22Rv1 (cell line): ENCODE measurements at regions not wholly inside any gene's neighbourhood (a gene's known extent, or its start where the extent isn't known, plus 50 kb on each side); places are given as distances from the start of the nearest gene placed in this dataset.

ENCODE experiments used
- ZFX ChIP-seq: fragments of 450-650 bp; IDR thresholded peaks from 2 replicates; pipeline ENCODE4 v1.6.1; 2017; ENCODE audit warnings: antibody characterized with exemption, borderline replicate concordance
- TF ChIP-seq, protein P1 (sequence below): fragments of 450-650 bp; IDR thresholded peaks from 2 replicates; pipeline ENCODE4 v1.5.1; 2017; ENCODE audit warnings: mild to moderate bottlenecking

DNA sequence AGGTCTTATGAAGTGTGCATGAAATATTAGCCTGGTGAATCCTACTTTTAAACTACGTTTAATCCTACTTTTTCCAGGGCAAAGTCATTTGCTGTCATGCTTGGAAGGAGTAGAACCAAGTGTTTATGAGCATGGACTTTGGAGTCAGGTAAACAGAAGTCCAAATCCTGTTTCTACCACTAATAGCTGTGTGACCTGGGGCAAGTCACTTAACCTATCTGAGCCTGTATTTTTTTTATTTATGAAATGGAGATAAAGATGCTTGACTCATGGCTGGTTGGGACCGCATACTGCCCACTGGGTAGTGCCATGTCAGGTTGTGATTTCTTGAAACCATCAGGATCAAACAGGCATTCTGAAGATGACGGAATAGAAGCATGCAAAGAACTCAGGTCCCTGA lies 249.6 kb downstream of the BAMBI start:
- TF ChIP-seq, protein P1, sequence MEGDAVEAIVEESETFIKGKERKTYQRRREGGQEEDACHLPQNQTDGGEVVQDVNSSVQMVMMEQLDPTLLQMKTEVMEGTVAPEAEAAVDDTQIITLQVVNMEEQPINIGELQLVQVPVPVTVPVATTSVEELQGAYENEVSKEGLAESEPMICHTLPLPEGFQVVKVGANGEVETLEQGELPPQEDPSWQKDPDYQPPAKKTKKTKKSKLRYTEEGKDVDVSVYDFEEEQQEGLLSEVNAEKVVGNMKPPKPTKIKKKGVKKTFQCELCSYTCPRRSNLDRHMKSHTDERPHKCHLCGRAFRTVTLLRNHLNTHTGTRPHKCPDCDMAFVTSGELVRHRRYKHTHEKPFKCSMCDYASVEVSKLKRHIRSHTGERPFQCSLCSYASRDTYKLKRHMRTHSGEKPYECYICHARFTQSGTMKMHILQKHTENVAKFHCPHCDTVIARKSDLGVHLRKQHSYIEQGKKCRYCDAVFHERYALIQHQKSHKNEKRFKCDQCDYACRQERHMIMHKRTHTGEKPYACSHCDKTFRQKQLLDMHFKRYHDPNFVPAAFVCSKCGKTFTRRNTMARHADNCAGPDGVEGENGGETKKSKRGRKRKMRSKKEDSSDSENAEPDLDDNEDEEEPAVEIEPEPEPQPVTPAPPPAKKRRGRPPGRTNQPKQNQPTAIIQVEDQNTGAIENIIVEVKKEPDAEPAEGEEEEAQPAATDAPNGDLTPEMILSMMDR: no peak
- no peak for TF ChIP-seq ZFX
